IMR-90 (cell line): ENCODE measurements at regions not wholly inside any gene's neighbourhood (a gene's known extent, or its start where the extent isn't known, plus 50 kb on each side); places are given as distances from the start of the nearest gene placed in this dataset.

ENCODE experiments used
- ATAC-seq: fragments of 200-7000 bp; cut with Tn5 transposase; 2 replicates; pipeline ENCODE4 v1.9.1; 2020; ENCODE audit warnings: low read depth, mild to moderate bottlenecking, moderate library complexity
- BruUV-seq: library from RNA; stranded (reverse); fragments of 400-500 nt; replicated peaks from 2 replicates; lab custom pipeline; 2021; lab: Mats Ljungman, UMichigan
- CTCF ChIA-PET: fragments of 300-600 bp; formaldehyde crosslinking; extraction: SDS; loops from one replicate; lab custom pipeline; 2021; ENCODE audit warnings: antibody characterized with exemption; lab: Yijun Ruan, JAX
- POLR2A ChIA-PET: fragments of 300-600 bp; sonication (Branson Sonifier 250); formaldehyde crosslinking; loops from one replicate; lab custom pipeline; 2022; ENCODE audit warnings: antibody characterized with exemption; ENCODE audit not compliant: unreplicated experiment; lab: Charles Lee
- DNase-seq: peaks from one replicate; pipeline ENCODE4 v3.0.0; 2013
- H2AFZ ChIP-seq: replicated peaks from 2 replicates; pipeline ENCODE3; 2013; ENCODE audit warnings: low read length, mild to moderate bottlenecking; ENCODE audit not compliant: poor library complexity
- H2AK5ac ChIP-seq: 2 replicates; pipeline ENCODE4 v1.6.1; 2013; ENCODE audit warnings: low read depth, low read length, inconsistent platforms
- H2AK9ac ChIP-seq: replicated peaks from 2 replicates; pipeline ENCODE3; 2013; ENCODE audit warnings: mild to moderate bottlenecking, low read depth, low read length, moderate library complexity; ENCODE audit not compliant: poor library complexity
- H2BK120ac ChIP-seq: 2 replicates; pipeline ENCODE4 v1.6.1; 2013; ENCODE audit warnings: low read depth, low read length, inconsistent platforms
- H2BK15ac ChIP-seq: 3 replicates; pipeline ENCODE4 v1.6.1; 2013; ENCODE audit warnings: low read depth, low read length, inconsistent platforms
- H2BK20ac ChIP-seq: 2 replicates; pipeline ENCODE4 v1.6.1; 2013; ENCODE audit warnings: low read depth, mild to moderate bottlenecking, inconsistent platforms, low read length, moderate library complexity
- H2BK5ac ChIP-seq: 2 replicates; pipeline ENCODE4 v1.6.1; 2013; ENCODE audit warnings: mild to moderate bottlenecking, low read depth, low read length, inconsistent platforms; ENCODE audit not compliant: poor library complexity, severe bottlenecking
- H3K14ac ChIP-seq: replicated peaks from 2 replicates; pipeline ENCODE4 v1.6.1; 2013; ENCODE audit warnings: low read depth, low read length, inconsistent platforms
- H3K18ac ChIP-seq: 2 replicates; pipeline ENCODE4 v1.6.1; 2013; ENCODE audit warnings: low read depth, low read length, control low read depth
- H3K23ac ChIP-seq: 2 replicates; pipeline ENCODE4 v1.6.1; 2013; ENCODE audit warnings: low read depth, low read length, inconsistent platforms
- H3K27ac ChIP-seq: 2 replicates; pipeline ENCODE4 v1.5.1; 2013; ENCODE audit warnings: mild to moderate bottlenecking, control low read depth, low read length; ENCODE audit not compliant: insufficient read depth
- H3K27me3 ChIP-seq: 2 replicates; pipeline ENCODE4 v1.6.1; 2013; ENCODE audit warnings: low read length; ENCODE audit not compliant: control insufficient read depth, insufficient read depth
- H3K36me3 ChIP-seq: 2 replicates; pipeline ENCODE4 v1.6.1; 2013; ENCODE audit warnings: low read length, mixed read lengths; ENCODE audit not compliant: control insufficient read depth, insufficient read depth
- H3K4ac ChIP-seq: 2 replicates; pipeline ENCODE4 v1.6.1; 2013; ENCODE audit warnings: low read depth, low read length, inconsistent platforms
- H3K4me1 ChIP-seq: 2 replicates; pipeline ENCODE4 v1.6.1; 2013; ENCODE audit warnings: low read length, mixed read lengths; ENCODE audit not compliant: control insufficient read depth, insufficient read depth
- H3K4me2 ChIP-seq: 2 replicates; pipeline ENCODE4 v1.6.1; 2013; ENCODE audit warnings: low read depth, mild to moderate bottlenecking, control low read depth, low read length, moderate library complexity
- H3K4me3 ChIP-seq: 2 replicates; pipeline ENCODE4 v1.5.1; 2013; ENCODE audit warnings: low read depth, mild to moderate bottlenecking, control low read depth, low read length, moderate library complexity; ENCODE audit not compliant: insufficient read depth
- H3K56ac ChIP-seq: 2 replicates; pipeline ENCODE4 v1.6.1; 2013; ENCODE audit warnings: low read length, inconsistent platforms; ENCODE audit not compliant: insufficient read depth; ENCODE audit errors: extremely low read depth
- H3K79me1 ChIP-seq, 2 experiments: 2 replicates each; pipeline ENCODE4 v1.6.1; 2013; ENCODE audit warnings: low read length in 2 of 2, inconsistent platforms in 1 of 2, low read depth in 1 of 2
- H3K9ac ChIP-seq: 2 replicates; pipeline ENCODE4 v1.6.1; 2013; ENCODE audit warnings: low read depth, low read length, control low read depth
- H3K9me1 ChIP-seq: 2 replicates; pipeline ENCODE4 v1.6.1; 2013; ENCODE audit warnings: low read length, inconsistent platforms; ENCODE audit not compliant: insufficient read depth
- H3K9me3 ChIP-seq: 2 replicates; pipeline ENCODE4 v1.6.1; 2013; ENCODE audit warnings: low read length; ENCODE audit not compliant: control insufficient read depth, insufficient read depth
- H4K20me1 ChIP-seq: 2 replicates; pipeline ENCODE4 v1.6.1; 2013; ENCODE audit warnings: low read length, inconsistent platforms; ENCODE audit not compliant: insufficient read depth
- H4K5ac ChIP-seq: 2 replicates; pipeline ENCODE4 v1.6.1; 2013; ENCODE audit warnings: mild to moderate bottlenecking, low read depth, low read length, control low read depth
- H4K8ac ChIP-seq, 2 experiments: 2 replicates each; pipeline ENCODE4 v1.6.1; 2013; ENCODE audit warnings: low read depth in 2 of 2, low read length in 2 of 2, control low read depth in 1 of 2, inconsistent platforms in 1 of 2
- H4K91ac ChIP-seq: 2 replicates; pipeline ENCODE4 v1.6.1; 2013; ENCODE audit warnings: low read depth, low read length, inconsistent platforms; ENCODE audit not compliant: insufficient read depth
- BHLHE40 ChIP-seq: fragments of 150-350 bp; IDR thresholded peaks from 2 replicates; pipeline ENCODE4 v1.6.1; 2016; ENCODE audit warnings: mild to moderate bottlenecking, low read depth, low read length
- FOS ChIP-seq: fragments of 150-350 bp; IDR thresholded peaks from 2 replicates; pipeline ENCODE4 v1.6.1; 2016; ENCODE audit warnings: low read depth, low read length
- MAFK ChIP-seq: IDR thresholded peaks from 2 replicates; pipeline ENCODE4 v1.6.1; 2012; ENCODE audit warnings: low read depth, low read length, improper control_type of control experiment
- MAZ ChIP-seq: IDR thresholded peaks from 2 replicates; pipeline ENCODE4 v1.6.1; 2012; ENCODE audit warnings: low read depth, mild to moderate bottlenecking, low read length, improper control_type of control experiment, moderate library complexity, borderline replicate concordance
- MXI1 ChIP-seq: IDR thresholded peaks from 2 replicates; pipeline ENCODE4 v1.6.1; 2012; ENCODE audit warnings: low read depth, mild to moderate bottlenecking, low read length, moderate library complexity, borderline replicate concordance
- NFE2L2 ChIP-seq: fragments of 150-350 bp; IDR thresholded peaks from 2 replicates; pipeline ENCODE4 v1.6.1; 2016; ENCODE audit warnings: low read depth, mild to moderate bottlenecking, low read length
- POLR2A ChIP-seq: IDR thresholded peaks from 2 replicates; pipeline ENCODE4 v1.6.1; 2012; ENCODE audit warnings: mild to moderate bottlenecking, low read depth, low read length
- RCOR1 ChIP-seq: IDR thresholded peaks from 2 replicates; pipeline ENCODE4 v1.6.1; 2012; ENCODE audit warnings: mild to moderate bottlenecking, low read length, improper control_type of control experiment; ENCODE audit not compliant: insufficient replicate concordance
- SMC3 ChIP-seq: fragments of 150-350 bp; IDR thresholded peaks from 2 replicates; pipeline ENCODE4 v1.6.1; 2016; ENCODE audit warnings: low read depth, mild to moderate bottlenecking, antibody characterized with exemption, low read length, moderate library complexity
- WGBS, 2 experiments: methylation state at CpG; one replicate each; pipeline versions ENCODE4 v1.1.5 to v1.1.7; 2013; ENCODE audit warnings: missing lambda C conversion rate in 2 of 2; ENCODE audit not compliant: insufficient read length in 1 of 2; ENCODE audit errors: extremely low coverage in 2 of 2; 5-methylcytosine and 5-hydroxymethylcytosine counted together
- dilution Hi-C: fragments of 300-500 bp; cut with HindIII; formaldehyde crosslinking; loops from one replicate; pipeline ENCODE4 v1.14.3; 2018; ENCODE audit warnings: low sequenced_read_pairs; ENCODE audit not compliant: unreplicated experiment
- in situ Hi-C: fragments of 300-500 bp; cut with MboI; formaldehyde crosslinking; loops from 3 replicates; pipeline ENCODE4 v1.14.3; 2019; ENCODE audit warnings: low sequenced_read_pairs, inconsistent platforms, mixed read lengths
- intact Hi-C: fragments of 100-400 bp; cut with micrococcal nuclease; formaldehyde crosslinking; loops from 2 replicates; pipeline ENCODE4 v1.10.0; 2022
- TF ChIP-seq, protein P1 (sequence below): fragments of 150-350 bp; IDR thresholded peaks from 2 replicates; pipeline ENCODE4 v1.6.1; 2017; ENCODE audit warnings: mild to moderate bottlenecking, antibody characterized with exemption, low read length, low read depth
- TF ChIP-seq, protein P2 (sequence below): fragments of 150-350 bp; IDR thresholded peaks from 2 replicates; pipeline ENCODE4 v1.6.1; 2016; ENCODE audit warnings: low read depth, mild to moderate bottlenecking, low read length, moderate library complexity, borderline replicate concordance
- TF ChIP-seq, protein P3 (sequence below): conservative IDR thresholded peaks from 2 replicates; pipeline ENCODE4 v1.5.1; 2012; ENCODE audit warnings: mild to moderate bottlenecking, low read depth, low read length, improper control_type of control experiment

DNA sequence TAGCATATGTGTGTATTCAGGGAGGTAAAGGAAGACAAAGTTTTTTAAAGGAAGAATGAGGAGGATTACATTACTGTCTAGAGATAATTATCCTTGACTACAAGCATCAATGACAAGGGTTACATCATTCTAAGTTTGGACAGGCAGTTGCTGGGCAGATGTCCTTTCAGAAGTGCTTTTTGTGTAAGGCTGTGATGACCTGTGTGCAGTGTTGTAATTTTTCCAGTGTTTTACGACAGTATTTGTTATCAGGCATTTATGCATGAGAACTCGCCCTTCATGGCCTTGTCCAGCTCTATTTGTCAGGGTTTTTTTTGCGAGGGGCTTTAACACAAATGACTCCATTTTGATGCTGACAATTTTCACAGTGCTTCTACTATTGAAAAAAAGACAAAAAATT is 658.3 kb upstream of the NXPH2 start:
- H3K9ac ChIP-seq = no peak overlapping the region
- no peak overlapping the region for H2AK5ac ChIP-seq
- H3K79me1 ChIP-seq = no peaks in the 10 kb centered on the region
- H2BK120ac ChIP-seq = no peak overlapping the region
- H3K27me3 ChIP-seq = no peaks in the 10 kb centered on the region
- dilution Hi-C loops (no loop called here), in situ Hi-C loops (no loop called here), intact Hi-C loops (no loop called here)
- H2AFZ ChIP-seq = no peak overlapping the region
- H3K9me3 ChIP-seq = peaks cover 2% of the 10 kb centered on the region; the same call in 1 of the 2 replicates
- H3K18ac ChIP-seq = no peak overlapping the region
- POLR2A ChIA-PET = interaction anchor here (0.6 kb wide), 1 partner anchor 77 kb away, joined by 3 read pairs; no protein-coding TSS in a partner anchor
- no peak overlapping the region for H3K4me2 ChIP-seq
- H2BK20ac ChIP-seq = no peak overlapping the region
- no peak overlapping the region for H2AK9ac ChIP-seq
- CTCF ChIA-PET = no interaction called here
- no CpG with 5 or more reads among the region's 3 CpGs for WGBS, 2 experiments
- no peak overlapping the region for H3K4me3 ChIP-seq
- no peaks in the 10 kb centered on the region for H3K36me3 ChIP-seq
- no peak overlapping the region for H4K5ac ChIP-seq
- H3K4me1 ChIP-seq = no peaks in the 10 kb centered on the region
- H3K23ac ChIP-seq = no peak overlapping the region
- H3K14ac ChIP-seq = no peak overlapping the region
- H4K20me1 ChIP-seq = no peaks in the 10 kb centered on the region
- no peak overlapping the region for H2BK15ac ChIP-seq
- no peak overlapping the region for H3K56ac ChIP-seq
- no peak overlapping the region for H2BK5ac ChIP-seq
- ATAC-seq (no peak), DNase-seq (no peak)
- H3K27ac ChIP-seq = no peak overlapping the region
- H4K91ac ChIP-seq = no peak overlapping the region
- no TSS peak for BruUV-seq
- no peak overlapping the region for H3K4ac ChIP-seq
- TF ChIP-seq, protein P1, sequence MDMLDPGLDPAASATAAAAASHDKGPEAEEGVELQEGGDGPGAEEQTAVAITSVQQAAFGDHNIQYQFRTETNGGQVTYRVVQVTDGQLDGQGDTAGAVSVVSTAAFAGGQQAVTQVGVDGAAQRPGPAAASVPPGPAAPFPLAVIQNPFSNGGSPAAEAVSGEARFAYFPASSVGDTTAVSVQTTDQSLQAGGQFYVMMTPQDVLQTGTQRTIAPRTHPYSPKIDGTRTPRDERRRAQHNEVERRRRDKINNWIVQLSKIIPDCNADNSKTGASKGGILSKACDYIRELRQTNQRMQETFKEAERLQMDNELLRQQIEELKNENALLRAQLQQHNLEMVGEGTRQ = no peak
- no peak for TF ChIP-seq MXI1
- TF ChIP-seq POLR2A = no peak
- TF ChIP-seq FOS = no peak
- no peak for TF ChIP-seq BHLHE40
- TF ChIP-seq, protein P2, sequence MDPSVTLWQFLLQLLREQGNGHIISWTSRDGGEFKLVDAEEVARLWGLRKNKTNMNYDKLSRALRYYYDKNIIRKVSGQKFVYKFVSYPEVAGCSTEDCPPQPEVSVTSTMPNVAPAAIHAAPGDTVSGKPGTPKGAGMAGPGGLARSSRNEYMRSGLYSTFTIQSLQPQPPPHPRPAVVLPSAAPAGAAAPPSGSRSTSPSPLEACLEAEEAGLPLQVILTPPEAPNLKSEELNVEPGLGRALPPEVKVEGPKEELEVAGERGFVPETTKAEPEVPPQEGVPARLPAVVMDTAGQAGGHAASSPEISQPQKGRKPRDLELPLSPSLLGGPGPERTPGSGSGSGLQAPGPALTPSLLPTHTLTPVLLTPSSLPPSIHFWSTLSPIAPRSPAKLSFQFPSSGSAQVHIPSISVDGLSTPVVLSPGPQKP = no peak
- no peak for TF ChIP-seq RCOR1
- TF ChIP-seq NFE2L2 = no peak
- TF ChIP-seq, protein P3, sequence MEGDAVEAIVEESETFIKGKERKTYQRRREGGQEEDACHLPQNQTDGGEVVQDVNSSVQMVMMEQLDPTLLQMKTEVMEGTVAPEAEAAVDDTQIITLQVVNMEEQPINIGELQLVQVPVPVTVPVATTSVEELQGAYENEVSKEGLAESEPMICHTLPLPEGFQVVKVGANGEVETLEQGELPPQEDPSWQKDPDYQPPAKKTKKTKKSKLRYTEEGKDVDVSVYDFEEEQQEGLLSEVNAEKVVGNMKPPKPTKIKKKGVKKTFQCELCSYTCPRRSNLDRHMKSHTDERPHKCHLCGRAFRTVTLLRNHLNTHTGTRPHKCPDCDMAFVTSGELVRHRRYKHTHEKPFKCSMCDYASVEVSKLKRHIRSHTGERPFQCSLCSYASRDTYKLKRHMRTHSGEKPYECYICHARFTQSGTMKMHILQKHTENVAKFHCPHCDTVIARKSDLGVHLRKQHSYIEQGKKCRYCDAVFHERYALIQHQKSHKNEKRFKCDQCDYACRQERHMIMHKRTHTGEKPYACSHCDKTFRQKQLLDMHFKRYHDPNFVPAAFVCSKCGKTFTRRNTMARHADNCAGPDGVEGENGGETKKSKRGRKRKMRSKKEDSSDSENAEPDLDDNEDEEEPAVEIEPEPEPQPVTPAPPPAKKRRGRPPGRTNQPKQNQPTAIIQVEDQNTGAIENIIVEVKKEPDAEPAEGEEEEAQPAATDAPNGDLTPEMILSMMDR = no peak
- TF ChIP-seq MAFK = no peak
- TF ChIP-seq MAZ = no peak
- no peak for TF ChIP-seq SMC3
- H3K9me1 ChIP-seq = no peaks in the 10 kb centered on the region
- no peak overlapping the region for H4K8ac ChIP-seq
